K562 (cell line): ENCODE measurements at regions not wholly inside any gene's neighbourhood (a gene's known extent, or its start where the extent isn't known, plus 50 kb on each side); places are given as distances from the start of the nearest gene placed in this dataset.

Experiments used
- TF ChIP-seq, protein P1 (sequence below), 2 experiments: fragments of 450-650 bp in 1 of 2; sonication (generic) in 1 of 2; formaldehyde crosslinking in 1 of 2; IDR thresholded peaks; 2 replicates each; pipeline versions ENCODE4 v1.7.1 to v1.9.0; 2016 to 2022; ENCODE audit warnings: inconsistent platforms in 1 of 2, mild to moderate bottlenecking in 1 of 2, missing genetic modification reagents in 1 of 2

DNA sequence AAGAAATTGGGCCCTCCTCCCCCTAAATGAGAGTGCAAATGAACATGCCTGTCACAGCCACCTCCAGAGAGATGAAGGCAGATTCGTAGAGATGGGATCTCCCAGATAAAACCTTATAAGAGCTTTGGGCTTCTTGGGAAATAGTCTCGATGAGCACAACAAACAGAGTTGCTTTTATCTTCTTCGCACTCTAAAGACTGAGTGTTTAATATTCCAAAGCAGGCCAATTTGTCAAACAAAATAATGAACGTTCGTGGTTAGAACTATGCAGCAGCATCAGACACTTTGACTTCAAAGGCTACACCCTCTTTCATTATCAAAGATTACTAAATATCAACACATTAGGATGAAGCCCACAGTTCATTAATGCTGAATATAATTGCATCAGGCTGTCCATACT lies 256.2 kb downstream of the SKIDA1 start (continued):
- TF ChIP-seq, protein P1, sequence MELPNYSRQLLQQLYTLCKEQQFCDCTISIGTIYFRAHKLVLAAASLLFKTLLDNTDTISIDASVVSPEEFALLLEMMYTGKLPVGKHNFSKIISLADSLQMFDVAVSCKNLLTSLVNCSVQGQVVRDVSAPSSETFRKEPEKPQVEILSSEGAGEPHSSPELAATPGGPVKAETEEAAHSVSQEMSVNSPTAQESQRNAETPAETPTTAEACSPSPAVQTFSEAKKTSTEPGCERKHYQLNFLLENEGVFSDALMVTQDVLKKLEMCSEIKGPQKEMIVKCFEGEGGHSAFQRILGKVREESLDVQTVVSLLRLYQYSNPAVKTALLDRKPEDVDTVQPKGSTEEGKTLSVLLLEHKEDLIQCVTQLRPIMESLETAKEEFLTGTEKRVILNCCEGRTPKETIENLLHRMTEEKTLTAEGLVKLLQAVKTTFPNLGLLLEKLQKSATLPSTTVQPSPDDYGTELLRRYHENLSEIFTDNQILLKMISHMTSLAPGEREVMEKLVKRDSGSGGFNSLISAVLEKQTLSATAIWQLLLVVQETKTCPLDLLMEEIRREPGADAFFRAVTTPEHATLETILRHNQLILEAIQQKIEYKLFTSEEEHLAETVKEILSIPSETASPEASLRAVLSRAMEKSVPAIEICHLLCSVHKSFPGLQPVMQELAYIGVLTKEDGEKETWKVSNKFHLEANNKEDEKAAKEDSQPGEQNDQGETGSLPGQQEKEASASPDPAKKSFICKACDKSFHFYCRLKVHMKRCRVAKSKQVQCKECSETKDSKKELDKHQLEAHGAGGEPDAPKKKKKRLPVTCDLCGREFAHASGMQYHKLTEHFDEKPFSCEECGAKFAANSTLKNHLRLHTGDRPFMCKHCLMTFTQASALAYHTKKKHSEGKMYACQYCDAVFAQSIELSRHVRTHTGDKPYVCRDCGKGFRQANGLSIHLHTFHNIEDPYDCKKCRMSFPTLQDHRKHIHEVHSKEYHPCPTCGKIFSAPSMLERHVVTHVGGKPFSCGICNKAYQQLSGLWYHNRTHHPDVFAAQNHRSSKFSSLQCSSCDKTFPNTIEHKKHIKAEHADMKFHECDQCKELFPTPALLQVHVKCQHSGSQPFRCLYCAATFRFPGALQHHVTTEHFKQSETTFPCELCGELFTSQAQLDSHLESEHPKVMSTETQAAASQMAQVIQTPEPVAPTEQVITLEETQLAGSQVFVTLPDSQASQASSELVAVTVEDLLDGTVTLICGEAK (IDR thresholded peaks at IDR 0.05): no peak
- TF ChIP-seq, protein P1 (CRISPR knock-in tag; IDR thresholded peaks at IDR 0.05): no peak
